GM21367 (cell line): ENCODE measurements at regions not wholly inside any gene's neighbourhood (a gene's known extent, or its start where the extent isn't known, plus 50 kb on each side); places are given as distances from the start of the nearest gene placed in this dataset.

Source experiments
- ATAC-seq: cut with Tn5 transposase; IDR thresholded peaks from one replicate; pipeline ENCODE4 v1.9.1; 2021; ENCODE audit not compliant: unreplicated experiment

DNA sequence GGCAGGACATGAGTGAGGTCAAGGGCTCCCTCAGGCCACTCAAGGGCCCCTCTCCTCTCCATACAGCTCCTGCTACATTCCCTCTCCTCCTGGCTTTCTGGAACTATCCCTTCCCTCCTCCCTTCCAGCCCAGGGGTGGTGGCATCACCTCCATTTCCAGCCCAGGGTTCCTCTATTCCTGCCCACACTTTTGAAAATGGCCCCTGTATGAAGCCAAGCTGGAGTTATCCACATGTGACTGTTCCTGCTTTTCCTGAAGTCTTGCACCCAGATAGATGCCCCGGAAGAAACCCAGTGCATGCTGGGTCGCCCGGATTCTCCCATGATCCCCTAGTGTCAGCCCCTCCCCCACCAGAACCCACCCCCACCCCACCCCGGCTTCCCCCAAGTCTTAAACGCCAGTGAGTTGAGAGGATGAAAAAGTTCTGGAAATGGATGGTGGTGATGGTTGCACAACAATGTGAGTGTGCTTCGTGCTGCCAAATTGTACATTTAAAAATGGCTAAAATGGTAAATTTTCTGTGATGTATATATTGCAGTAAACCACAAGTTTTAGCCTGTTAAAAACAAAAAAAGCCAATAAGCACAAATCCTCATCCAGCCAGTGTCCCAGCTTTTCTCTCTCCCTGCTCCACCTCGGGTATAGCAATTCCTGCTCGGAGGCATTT, 136.9 kb downstream of the SCARB1 start:
- ATAC-seq, result no peak

DNA sequence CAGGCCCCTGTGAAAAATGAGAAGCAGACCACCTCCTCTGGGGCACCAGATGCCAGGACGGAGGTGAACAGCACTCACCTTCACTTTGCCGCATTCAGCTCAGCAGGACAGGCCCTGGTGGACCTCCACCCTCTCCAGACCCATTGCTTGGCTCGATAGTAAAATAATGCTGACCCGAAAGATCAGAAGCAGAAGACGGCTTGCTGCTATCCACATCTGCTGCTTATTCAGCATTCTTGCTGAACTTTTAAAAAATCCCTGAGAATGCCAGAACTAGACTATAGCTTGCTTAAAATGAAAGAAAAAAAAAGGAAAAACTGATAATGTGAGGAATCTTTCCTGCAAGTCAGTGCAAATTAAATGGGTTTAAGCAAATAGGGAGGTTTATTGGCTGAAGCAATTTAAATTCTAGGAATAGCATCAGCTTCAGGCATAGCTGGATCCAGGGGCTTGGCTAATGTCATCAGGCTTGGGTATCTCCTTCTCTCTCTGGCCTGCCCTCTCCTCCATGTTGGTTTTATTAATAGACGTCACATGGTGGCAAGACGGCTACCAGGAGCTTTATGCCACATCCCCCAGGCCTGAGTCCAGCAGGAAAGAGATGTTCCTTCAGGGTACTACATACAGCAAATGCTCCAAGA, 137.9 kb downstream of the SCARB1 start:
- ATAC-seq, result no peak

DNA sequence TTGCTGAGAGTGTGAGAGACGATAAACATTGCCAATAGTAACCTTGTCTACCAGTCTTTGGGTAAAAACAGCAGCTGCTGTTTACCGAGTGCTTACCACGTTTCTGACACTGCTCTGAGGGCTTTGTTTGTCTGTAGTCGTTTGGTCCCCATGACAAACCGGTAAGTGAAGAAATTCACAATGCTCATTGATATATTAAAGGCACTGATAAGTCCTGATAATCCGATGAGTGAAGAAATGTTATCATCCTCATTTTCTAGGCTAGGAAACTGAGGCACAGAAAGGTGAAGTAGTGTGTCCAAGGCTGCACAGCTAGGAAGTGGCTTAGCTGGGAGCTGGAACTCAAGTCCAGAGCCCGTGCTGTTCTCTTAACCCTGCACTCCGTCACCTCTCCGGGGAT, 138.6 kb downstream of the SCARB1 start:
- no peak for ATAC-seq

DNA sequence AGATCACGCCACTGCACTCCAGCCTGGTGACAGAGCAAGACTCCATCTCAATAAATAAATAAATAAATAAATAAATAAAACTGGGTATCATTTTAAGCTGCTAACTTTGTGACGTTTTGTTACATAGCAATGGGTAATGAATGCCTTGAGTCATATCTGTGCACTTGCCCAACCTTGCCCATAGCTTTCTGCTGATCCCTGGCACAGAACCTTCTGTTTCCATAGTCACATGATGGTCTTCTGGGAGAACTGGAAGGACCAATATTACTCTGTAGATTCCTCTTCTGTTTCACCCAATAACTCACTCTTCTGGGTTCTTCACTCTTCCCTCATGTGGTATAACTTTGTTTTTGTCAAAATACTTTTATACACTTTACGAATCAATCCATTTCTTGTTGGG, 140.8 kb downstream of the SCARB1 start:
- ATAC-seq, result no peak

DNA sequence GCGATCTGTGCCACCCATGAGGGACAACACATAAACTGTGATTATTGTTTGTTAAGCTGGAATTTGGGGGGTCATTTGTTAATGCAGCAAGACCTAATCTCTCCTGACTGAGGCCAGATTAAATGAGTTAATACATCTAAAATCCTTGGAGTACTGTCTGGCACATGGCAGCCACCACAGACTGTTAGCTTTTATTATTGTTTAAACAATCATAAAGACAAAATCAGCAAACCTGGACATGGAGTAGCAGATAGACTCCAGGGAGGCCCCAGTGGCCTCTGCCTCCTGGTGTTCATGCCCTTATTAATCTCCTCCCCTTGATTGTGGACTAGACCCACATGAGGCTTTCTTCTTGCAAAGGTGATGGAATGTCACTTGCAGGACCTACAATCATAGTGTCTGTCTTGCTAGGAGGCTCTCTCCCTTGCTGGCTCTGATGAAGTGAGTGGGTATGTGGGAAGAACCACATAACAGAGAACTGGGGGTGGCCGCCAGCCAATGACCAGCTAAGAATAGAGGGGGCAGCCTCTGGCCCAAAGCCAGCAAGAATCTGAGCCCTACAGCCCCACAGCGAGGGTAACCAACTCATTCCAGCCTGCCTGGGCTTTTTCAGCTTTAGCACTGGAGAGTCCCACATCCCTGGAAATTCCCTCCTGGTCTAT, 142.0 kb downstream of the SCARB1 start:
- ATAC-seq, result no peak

DNA sequence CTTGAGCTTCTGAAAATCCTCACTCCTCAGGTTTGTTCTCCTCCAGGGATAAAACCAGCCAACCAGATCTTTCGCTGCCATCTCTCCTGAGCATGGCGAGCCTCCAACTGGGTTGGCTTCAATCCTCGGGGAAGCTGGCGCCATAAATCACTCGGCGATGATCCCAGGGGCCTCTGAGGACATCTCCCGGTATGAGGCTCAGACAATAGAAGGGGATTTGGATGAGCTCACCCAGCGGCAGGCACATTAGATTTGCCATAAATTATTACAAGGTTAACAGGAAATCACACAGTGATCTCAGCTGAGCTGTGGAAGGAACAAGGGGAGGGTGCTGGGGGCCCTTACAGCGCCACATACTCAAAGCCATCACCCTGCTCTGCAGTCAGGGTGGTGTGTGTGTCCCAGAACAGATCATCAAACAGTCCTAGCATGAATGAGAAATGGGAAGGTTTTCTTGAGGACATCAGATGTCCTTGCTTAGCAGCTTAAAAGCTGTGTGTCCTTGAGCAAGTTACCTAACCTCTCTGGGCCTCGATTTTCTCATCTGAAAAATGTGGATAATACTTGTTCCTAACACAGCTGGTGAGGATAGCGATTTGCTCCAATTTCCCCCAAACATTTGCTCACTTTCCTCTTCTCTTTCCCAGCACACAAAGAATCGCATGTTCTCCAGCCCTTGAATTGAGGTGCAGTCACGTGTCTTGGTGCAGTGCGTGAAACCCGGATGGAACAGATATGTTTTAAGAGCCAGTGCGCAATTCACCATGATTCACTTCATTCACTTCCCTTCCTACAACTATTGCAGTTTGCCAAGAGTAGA, 142.8 kb downstream of the SCARB1 start:
- ATAC-seq, result no peak

DNA sequence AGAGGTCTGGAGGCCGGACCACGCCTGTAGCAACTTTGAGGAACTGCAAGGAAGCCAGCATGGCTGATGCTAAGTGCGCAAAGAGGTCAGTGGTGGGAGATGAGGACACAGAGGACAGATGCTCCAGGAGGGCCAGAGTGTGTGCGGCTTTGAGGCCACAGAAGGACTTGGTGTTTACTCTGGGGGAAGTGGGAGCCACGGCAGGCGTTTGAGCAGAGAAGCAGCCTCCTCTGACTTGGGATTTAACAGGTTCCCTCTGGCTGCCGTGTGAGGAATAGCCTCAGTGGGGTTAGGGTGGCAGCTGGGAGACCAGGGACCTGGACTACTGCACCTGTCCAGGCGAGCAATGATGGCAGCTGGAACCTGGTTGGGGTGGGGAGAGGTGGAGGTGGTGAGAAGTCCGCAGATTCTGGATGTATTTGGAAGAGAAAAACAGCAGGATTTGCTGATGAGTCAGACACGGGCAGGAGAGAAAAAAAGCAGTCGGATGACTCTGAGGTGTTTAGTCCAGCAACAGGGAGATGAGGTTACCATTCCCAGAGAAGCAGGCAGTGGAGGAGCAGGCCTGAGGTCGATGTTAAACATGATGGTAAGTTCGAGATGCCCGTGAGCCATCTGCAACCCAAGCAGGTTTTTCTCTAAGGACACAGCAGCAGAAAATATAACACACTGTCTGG, 143.5 kb downstream of the SCARB1 start:
- no peak for ATAC-seq

DNA sequence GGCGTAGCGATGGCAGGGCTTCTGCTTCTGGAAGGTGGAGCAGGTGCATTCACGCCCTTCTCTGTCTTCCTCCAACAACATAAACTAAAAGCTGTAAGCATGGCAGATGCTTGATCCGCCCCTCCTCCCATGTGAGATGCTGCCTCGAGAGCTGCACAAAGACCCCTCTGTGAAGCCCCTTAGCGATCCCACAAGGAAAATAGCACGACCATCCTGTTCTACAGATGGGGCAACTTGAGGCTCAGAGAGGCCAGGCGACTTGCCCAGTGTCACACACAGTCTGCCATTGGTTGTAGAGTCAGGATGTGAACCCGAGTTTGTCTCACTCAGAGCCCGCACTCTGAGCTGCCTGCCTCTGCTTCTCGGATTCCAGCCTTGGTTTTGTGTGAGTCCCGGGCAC, 144.4 kb downstream of the SCARB1 start:
- ATAC-seq, result no peak

DNA sequence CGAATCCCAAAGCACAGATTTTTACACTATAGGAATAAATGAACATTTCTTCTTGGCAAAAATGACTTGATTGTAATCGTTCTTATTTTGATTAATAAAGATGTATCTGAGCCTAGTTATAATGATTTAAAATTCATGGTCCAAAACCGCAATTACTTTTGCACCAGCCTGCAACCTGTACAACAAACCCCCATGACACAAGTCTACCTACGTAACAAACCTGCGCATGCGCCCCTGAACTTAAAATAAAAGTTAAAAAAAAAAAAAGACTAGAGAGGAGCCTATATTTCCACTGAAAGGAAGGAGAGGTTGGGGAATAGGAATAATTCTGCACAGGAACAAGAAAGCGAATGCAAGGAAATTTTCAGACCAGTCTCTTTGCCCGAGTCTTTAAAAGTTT, 145.2 kb downstream of the SCARB1 start:
- ATAC-seq, result no peak

DNA sequence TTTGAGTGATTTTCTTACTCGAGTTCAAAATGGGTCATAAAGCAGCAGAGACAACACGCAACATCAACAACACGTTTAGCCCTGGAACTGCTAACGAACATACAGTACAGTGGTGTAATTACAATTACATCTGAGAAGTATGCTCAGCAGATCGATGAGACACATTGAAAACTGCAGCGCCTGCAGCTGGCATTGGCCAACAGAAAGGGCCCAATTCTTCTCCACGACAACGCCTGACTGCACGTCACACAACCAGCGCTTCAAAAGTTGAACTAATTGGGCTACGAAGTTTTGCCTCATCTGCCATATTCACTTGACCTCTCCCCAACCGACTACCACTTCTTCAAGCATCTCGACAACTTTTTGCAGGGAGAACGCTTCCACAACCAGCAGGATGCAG, 145.6 kb downstream of the SCARB1 start:
- no peak for ATAC-seq

DNA sequence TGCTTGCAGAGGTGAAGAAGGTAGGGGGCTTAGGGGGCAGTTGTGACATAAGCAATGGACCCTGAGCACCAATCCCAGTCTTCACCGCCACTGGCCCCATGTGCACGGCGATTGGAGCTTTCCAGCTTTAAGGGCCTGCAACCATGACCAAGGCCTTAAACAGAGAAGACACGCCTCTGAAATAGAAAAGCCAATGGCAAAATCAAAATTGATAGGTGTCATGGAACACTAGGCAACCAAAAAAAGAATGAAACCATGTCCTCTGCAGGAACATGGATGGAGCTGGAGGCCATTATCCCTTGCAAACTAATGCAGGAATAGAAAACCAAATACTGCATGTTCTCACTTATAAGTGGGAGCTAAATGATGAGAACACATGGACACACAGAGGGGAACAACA, 146.3 kb downstream of the SCARB1 start:
- no peak for ATAC-seq

DNA sequence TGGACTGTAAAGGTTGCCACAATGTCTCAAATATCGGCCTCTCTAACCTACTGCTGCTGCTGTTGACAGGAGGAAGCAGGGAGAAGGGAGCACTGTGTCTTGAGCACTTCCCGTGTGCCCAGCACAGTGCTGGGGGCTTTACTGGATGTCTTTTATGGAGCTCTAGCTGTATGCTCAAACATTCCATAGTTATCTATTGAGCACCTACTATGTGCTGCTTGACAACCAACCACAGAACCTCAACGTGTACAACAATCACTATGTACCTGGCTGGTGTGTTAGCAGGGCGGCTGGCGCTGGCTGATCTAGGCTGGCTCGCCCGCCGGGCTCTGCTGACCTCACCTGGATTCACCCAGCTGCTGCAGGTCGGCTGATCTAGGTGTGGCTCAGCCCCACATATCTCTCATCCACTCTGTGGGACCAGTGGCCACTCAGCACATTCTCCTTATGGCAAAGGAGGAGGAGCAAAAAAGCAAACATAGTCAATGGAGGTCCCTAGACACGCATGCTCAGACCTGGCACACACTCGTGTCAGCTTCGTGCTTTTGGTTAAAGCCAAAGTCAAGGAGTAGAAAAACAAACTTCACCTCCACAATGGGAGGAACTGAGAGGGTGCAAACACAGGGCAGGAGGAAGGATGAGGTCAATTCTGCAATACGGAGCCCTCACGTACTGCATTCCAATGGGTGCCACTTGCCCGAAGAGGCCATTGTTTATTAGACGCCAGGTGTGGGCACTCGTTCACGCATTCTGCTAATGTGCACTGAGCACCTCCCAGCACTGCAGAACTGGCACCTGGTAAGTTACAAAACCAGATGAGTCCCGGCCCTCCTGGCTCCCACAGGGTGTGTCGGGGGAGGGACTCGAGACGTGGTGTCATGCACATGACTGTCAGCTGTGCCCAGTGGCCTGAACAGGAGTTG, 147.2 kb downstream of the SCARB1 start:
- no peak for ATAC-seq

DNA sequence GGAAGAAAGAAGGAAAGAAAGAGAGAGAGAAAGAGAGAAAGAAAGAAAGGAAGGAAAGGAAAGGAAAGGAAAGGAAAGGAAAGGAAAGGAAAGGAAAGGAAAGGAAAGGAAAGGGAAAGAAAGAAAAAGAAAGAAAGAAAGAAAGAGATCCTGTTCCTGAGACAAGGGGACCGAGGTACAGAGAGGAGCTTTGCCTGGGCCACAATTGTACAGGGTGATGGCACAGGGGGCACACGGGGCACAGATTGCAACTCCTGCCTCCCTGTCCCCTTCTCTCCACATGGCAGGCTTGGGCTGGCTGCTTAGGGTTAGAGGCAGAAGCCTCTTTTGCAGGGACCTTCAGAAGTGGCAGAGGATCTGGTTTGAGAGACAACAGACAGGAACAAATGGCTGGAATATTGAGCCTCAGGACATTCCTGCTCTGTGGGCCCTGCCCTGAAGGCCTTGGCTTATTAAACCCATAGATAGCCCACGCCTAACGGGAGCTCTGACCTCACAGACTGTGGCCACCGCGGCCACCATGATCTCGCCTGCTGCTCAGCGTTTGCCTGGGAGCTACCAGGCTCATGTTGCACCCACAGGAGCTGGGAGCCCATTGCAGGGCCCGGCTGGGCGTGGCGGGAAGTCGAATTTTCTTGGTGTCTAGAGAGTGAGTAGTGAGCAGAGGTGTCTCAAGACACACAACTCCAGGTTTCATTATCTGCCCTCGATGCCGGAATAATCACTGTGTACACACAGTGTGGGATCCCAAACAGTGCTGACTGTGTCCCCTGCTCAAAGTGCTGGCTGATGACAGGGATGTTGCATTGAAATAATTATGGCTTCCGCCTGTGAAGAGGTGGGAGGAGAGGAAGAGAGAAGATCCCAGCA, 147.9 kb upstream of the NCOR2 start:
- ATAC-seq, result no peak

DNA sequence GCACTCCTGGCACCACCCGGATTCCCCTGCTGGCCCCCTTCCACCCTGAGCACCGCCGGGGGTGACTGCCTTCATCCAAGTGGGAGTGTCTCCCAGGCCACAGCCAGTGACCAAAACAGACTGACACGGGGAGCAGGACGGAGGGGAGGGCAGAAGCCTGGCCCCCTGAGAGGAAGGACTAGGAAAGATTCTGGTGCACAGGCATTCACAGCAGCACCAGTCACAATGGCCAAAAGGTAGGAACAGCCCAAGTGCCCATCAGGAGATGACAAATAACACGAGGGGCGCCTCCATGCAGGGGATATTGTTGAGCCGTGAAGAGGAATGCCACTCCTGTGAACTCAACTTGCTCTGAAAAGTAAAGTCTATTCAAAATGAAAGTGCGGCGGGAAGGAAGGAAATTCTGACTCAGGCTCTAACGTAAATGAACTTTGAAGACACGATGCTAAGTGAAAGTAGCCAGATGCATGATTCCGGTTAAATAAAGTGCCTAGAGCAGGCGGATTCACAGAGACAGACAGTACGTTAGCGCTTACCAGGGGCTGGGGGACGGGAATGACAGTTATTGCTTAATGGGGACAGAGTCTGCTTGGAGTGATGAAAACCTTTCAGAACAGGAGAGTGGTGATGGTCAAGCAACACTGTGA, 146.1 kb upstream of the NCOR2 start:
- peak; percentile 77 for ATAC-seq

DNA sequence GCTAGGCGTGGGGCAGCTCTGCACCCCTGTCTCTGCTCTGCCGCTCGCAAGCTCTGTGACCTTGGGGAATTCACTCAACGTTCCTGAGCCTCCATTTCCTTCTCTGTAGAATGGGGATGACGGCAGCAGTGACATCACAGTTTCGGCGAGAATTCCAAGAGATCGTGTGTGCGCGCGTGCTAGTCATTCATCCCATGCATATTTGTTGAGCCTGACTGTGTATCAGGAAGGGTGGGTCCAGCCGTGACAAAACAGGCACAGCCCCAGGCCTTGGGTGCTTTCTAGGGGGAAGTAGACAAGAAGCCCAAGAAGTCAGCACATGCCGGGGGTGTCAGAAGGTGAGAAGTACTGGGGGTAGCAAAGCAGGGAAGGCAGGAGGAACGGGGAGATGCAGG, 145.6 kb upstream of the NCOR2 start:
- peak; percentile 16 for ATAC-seq

DNA sequence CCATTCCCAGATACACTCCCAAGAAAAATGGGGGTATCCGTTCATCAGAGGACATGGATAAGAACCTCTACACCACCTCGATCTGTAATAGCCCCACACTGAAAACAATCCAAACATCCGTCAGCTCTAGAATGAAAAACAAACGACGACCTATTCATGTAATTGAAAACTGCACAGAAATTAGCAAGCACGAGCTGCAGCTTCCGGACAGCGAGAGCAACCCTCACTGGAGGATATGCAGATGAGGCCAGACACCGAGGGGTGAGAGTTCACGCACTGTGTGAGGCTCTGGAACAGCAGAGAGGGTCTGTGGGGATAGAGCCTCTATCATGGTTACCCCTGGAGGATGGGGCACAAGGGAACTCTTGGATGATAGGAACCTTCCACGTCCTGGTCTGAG, 143.9 kb upstream of the NCOR2 start:
- ATAC-seq, result no peak

DNA sequence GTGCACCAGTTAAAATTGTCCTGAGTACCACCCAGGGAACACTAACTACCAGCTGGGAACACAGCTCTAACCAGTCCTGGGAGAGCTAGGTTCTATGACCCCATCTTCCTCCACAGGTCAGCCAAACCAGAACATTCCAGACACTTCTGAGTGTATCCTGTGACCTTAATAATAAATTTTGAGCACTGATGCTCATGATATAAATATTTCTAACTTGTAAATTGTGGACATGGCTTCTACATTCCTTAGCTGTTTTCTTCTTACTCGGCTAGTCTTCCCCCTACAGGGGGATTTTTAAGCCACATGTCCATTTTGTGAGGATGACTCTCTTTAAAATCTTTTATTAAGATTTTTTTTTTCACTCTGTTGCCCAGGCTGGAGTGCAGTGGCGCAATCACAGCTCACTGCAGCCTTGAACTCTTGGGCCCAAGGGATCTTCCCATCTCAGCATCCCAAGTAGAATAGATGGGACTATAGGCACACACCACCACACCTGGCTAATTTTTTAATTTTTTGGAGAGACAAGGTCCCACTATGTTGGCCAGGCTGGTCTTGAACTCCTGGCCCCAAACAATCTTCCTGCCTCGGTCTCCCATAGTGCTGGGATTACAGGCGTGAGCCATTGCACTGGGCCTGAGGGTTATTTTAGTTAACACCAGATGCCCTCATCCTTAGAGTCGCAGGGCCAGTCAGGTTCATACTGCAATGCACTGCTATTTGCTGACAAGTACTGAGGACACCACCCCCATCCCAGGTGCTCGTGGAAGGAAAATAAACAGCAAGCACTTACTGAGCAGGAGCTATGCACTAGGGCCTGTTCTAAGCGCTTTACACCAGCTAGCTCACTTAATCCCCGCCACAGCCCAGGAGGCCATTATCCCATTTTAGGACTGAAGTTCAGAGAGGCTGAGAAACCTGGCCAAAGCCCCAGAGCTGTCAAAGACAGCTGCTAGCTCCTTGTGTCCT, 142.6 kb upstream of the NCOR2 start:
- ATAC-seq, result no peak
